ENCODE measurements at regions not wholly inside any gene's neighbourhood (a gene's known extent, or its start where the extent isn't known, plus 50 kb on each side); places are given as distances from the start of the nearest gene placed in this dataset.

- intact Hi-C loops (cut with micrococcal nuclease) = no loop called here
- no peaks in the 10 kb centered on the region for H3K9me1 ChIP-seq (replicated peaks; ENCODE audit: control insufficient read depth, extremely low read depth, insufficient read depth, low read length)
- DNase-seq (ENCODE audit: low read depth, low spot score) (no peak), FAIRE-seq (no peak)
- dilution Hi-C loops (cut with MboI; ENCODE audit: extremely low pct_ligation_motif_present, low sequenced_read_pairs) = no loop called here
- H3K4me3 ChIP-seq (replicated peaks in 1 of 3; ENCODE audit: insufficient read depth in 1 of 3, low read depth in 1 of 3, low read length in 3 of 3) = no peak overlapping the region
- no TSS peak for BruUV-seq (replicated peaks)
- H3K36me3 ChIP-seq (ENCODE audit: control insufficient read depth in 2 of 2, extremely low read depth in 1 of 2, insufficient read depth in 2 of 2, low read length in 2 of 2) = no peaks in the 10 kb centered on the region
- no peak overlapping the region for H3K4me2 ChIP-seq (ENCODE audit: insufficient read depth, low read length)
- H3K9me3 ChIP-seq (replicated peaks; ENCODE audit: control insufficient read depth, insufficient read depth, low read length) = peaks cover 3% of the 10 kb centered on the region
- no peaks in the 10 kb centered on the region for H3K79me2 ChIP-seq (ENCODE audit: control insufficient read depth, insufficient read depth, low read length)
- H4K20me1 ChIP-seq (replicated peaks; ENCODE audit: control insufficient read depth, extremely low read depth, insufficient read depth, low read length) = no peaks in the 10 kb centered on the region
- POLR2A ChIA-PET = no interaction called here
- TF ChIP-seq EZH2 (IDR thresholded peaks at IDR 0.05; ENCODE audit: borderline replicate concordance, low read depth, low read length, severe bottlenecking) (no peak), POLR2AphosphoS5 (IDR thresholded peaks at IDR 0.05; ENCODE audit: insufficient read depth, low read depth, low read length) (no peak), MAX (IDR thresholded peaks at IDR 0.05; ENCODE audit: insufficient read depth, insufficient read length) (no peak), FOS (IDR thresholded peaks at IDR 0.05; ENCODE audit: borderline replicate concordance, insufficient read depth, low read length) (no peak), CTCF (IDR thresholded peaks at IDR 0.05; ENCODE audit: extremely low read depth in 1 of 2, insufficient read depth in 1 of 2, low read depth in 1 of 2, low read length in 2 of 2) (no peak), JUN (IDR thresholded peaks at IDR 0.05; ENCODE audit: borderline replicate concordance, insufficient read depth, insufficient read length, low read depth) (no peak), MYC (IDR thresholded peaks at IDR 0.05; ENCODE audit: low read depth, low read length) (no peak), POLR2A (IDR thresholded peaks at IDR 0.05; ENCODE audit: low read depth, low read length) (no peak), GATA2 (IDR thresholded peaks at IDR 0.05; ENCODE audit: insufficient read depth, insufficient read length, low read depth, low read length) (no peak)
- CTCF ChIA-PET = no interaction called here
- H3K27ac ChIP-seq (ENCODE audit: insufficient read depth, low read depth, low read length) = no peak overlapping the region
- H3K4me1 ChIP-seq (ENCODE audit: control insufficient read depth, extremely low read depth, insufficient read depth, low read length) = no peaks in the 10 kb centered on the region
- H3K9ac ChIP-seq (replicated peaks; ENCODE audit: extremely low read depth, insufficient read depth, low read length) = no peak overlapping the region
- H2AFZ ChIP-seq (ENCODE audit: low read depth, low read length) = no peak overlapping the region
- H3K27me3 ChIP-seq (ENCODE audit: control insufficient read depth in 2 of 2, insufficient read depth in 2 of 2, low read length in 2 of 2) = no peaks in the 10 kb centered on the region
Observed at GRCh38 chr20:12737497-12737896, 271.3 kb upstream of the SPTLC3 start.
